ENCODE measurements at regions not wholly inside any gene's neighbourhood (a gene's known extent, or its start where the extent isn't known, plus 50 kb on each side); places are given as distances from the start of the nearest gene placed in this dataset.
A peak's percentile ranks its signal among the peaks of the same experiment; 100 is the strongest.

DNA sequence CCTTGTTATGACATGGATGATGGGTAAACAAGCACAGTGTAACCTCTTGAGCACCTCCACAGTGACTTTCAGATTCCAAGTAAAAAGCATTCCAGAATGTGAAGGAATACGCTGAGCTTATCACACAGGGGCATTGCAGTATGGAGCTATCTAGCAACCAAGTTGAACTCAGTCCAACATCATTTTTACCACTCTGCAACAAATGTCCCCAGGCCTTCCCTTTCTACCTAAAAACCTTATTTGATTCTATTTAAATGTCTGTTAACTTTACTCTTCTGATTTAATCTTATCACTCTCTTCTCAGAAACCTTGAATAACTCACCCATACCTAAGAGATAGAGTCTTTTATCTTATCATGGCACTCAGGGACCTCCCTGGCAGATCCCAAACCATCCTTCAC is 195.8 kb upstream of the CDYL start:
- no peak for DNase-seq (ENCODE audit: low spot score)
- TF ChIP-seq, protein P1, sequence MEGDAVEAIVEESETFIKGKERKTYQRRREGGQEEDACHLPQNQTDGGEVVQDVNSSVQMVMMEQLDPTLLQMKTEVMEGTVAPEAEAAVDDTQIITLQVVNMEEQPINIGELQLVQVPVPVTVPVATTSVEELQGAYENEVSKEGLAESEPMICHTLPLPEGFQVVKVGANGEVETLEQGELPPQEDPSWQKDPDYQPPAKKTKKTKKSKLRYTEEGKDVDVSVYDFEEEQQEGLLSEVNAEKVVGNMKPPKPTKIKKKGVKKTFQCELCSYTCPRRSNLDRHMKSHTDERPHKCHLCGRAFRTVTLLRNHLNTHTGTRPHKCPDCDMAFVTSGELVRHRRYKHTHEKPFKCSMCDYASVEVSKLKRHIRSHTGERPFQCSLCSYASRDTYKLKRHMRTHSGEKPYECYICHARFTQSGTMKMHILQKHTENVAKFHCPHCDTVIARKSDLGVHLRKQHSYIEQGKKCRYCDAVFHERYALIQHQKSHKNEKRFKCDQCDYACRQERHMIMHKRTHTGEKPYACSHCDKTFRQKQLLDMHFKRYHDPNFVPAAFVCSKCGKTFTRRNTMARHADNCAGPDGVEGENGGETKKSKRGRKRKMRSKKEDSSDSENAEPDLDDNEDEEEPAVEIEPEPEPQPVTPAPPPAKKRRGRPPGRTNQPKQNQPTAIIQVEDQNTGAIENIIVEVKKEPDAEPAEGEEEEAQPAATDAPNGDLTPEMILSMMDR (IDR thresholded peaks at IDR 0.05): no peak
- H3K36me3 ChIP-seq: no peaks in the 10 kb centered on the region

DNA sequence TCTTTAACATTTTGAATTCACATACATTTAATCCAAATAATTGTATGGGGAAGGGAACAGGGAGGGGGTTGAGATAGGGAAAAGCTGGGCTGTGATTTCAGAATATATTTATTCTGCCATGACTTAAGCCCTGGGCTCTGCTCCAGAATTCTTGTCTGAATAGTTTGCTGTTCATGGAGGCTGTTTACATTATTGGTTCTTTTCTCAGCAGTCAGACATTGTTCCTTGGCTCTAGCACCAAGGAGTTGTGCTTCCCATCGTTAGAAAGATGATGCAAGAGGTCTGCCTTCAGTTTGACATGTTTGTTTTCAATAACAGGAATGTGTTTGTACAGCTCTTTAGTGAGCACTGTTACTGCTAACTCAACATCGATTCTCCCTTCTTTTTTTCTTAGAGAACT is 198.8 kb upstream of the CDYL start:
- Histone ChIP-seq H3K4me1 (peaks cover 0 to 12% of the 10 kb centered on the region in 2 donors), H3K27ac (no peak overlapping the region), H3K4me3 (no peak overlapping the region), H3K36me3 (no peaks in the 10 kb centered on the region), H3K9me3 (peaks cover 0 to 7% of the 10 kb centered on the region in 2 donors), H3K27me3 (no peaks in the 10 kb centered on the region)
- peak; percentile 28 for DNase-seq (ENCODE audit: low spot score)
- TF ChIP-seq, protein P1 (IDR thresholded peaks at IDR 0.05): no peak

More for the DNA sequence above, 195.8 kb upstream of the CDYL start:
- Histone ChIP-seq H3K27me3 (no peaks in the 10 kb centered on the region), H3K27ac (no peak overlapping the region), H3K9me3 (peaks cover 0 to 7% of the 10 kb centered on the region in 2 donors), H3K4me1 (peaks cover 0 to 22% of the 10 kb centered on the region in 2 donors), H3K4me3 (no peak overlapping the region)

DNA sequence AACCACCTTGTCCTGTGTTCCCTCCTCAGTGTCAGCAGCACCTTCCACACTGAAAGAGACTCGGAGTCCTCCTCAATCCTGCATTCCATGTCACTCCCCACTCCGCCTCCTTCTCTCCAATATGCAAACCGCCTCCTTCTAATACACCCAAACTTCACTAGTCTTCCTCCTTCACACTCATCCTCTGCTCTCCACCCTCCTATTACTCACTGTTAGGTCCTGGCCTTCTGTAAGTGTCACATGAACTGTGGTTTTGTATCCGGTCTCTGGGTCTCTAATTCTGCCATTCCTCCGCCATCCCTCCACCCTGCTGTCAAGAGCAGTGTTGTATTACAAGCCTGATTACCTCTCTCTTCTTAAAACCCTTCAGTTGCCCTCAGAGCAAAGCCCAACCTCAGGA is 200.5 kb upstream of the CDYL start:
- H3K27ac ChIP-seq: no peak overlapping the region
- H3K4me1 ChIP-seq: no peaks in the 10 kb centered on the region
- H3K9me3 ChIP-seq: peaks cover 0 to 14% of the 10 kb centered on the region in 2 donors
- H3K36me3 ChIP-seq: no peaks in the 10 kb centered on the region
- no peak for DNase-seq (ENCODE audit: low spot score)
- no peak overlapping the region for H3K4me3 ChIP-seq
- H3K27me3 ChIP-seq: no peaks in the 10 kb centered on the region
- TF ChIP-seq, protein P1 (IDR thresholded peaks at IDR 0.05): no peak

DNA sequence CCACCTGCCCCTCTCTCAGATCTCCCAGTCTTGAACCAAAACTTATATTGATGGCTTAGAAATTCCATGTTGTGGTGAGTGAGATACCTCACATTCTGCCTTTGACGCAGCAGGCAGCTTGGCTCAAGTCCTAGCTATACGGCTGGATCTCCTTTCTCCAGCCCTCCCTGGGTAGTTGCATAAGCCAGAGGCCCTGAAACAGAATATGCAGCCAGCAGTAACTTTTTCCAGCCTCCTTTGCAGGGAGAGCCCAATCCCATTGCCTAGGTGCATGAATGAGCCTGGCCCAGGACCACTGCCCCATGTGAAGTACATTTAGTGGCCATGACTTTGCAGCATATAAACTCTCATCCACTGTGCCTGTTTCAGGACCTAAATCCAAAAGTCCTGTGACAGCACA is 202.2 kb upstream of the CDYL start:
- Histone ChIP-seq H3K27ac (no peak overlapping the region), H3K4me3 (no peak overlapping the region), H3K4me1 (no peaks in the 10 kb centered on the region), H3K36me3 (no peaks in the 10 kb centered on the region), H3K9me3 (peaks cover 0 to 24% of the 10 kb centered on the region in 2 donors), H3K27me3 (no peaks in the 10 kb centered on the region)
- DNase-seq (ENCODE audit: low spot score): no peak
- TF ChIP-seq, protein P1 (IDR thresholded peaks at IDR 0.05): no peak

DNA sequence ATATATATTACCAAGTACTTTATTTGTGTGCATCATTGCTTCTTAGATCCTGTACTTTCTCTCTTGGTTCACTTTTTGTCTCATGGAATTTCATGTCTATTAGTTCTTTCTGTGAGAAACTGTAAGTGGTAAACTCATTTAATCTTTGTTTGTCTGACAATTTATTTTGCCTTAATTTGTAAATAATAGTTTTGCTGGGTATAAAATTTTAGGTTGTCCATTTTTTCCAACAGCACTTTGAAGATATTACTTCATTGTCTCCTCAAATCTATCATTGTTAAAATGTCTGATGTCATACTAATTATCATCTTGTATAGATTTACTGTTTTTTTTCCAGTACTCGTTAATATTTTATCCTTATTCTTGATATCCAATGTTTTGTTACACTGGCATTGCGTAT is 205.2 kb upstream of the CDYL start:
- TF ChIP-seq, protein P1 (IDR thresholded peaks at IDR 0.05): no peak
- Histone ChIP-seq H3K9me3 (peaks cover 0 to 24% of the 10 kb centered on the region in 2 donors), H3K4me3 (no peak overlapping the region), H3K4me1 (no peaks in the 10 kb centered on the region), H3K27me3 (no peaks in the 10 kb centered on the region), H3K27ac (no peak overlapping the region), H3K36me3 (no peaks in the 10 kb centered on the region)
- no peak for DNase-seq (ENCODE audit: low spot score)

DNA sequence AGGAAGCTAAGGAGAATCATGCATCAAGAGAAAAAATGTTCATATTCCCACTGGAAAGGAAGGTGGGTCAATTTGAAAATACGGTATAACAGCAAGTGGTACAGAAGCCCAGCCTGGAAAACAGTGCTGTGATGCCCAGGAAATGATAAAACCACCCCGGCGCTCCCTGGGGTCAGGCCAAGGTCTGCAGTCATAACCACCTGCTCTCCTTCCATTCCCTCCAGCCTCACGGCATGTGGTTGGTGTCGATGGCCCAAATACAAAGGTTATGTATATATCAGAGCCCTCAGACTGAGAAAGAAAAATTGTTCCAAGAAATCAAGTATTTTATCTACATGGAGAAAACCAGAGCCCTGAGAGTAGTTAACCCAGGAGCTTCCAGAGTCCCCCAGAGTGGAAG is 208.1 kb upstream of the CDYL start:
- Histone ChIP-seq H3K9me3 (peaks cover 0 to 24% of the 10 kb centered on the region in 2 donors), H3K4me3 (no peak overlapping the region), H3K4me1 (no peaks in the 10 kb centered on the region), H3K27ac (no peak overlapping the region), H3K27me3 (no peaks in the 10 kb centered on the region), H3K36me3 (no peaks in the 10 kb centered on the region)
- peak; percentile 36 for DNase-seq (ENCODE audit: low spot score)
- TF ChIP-seq, protein P1 (IDR thresholded peaks at IDR 0.05): no peak

Data from right atrium auricular region (tissue), 2 donors.